Mammary epithelial cell (primary cell): ENCODE measurements at regions not wholly inside any gene's neighbourhood (a gene's known extent, or its start where the extent isn't known, plus 50 kb on each side); places are given as distances from the start of the nearest gene placed in this dataset.
"Not testable (repeated sequence)": the region's sequence is repeated elsewhere in the genome, so short reads cannot be mapped to it uniquely, and the experiment has no call there.

ENCODE experiments used
- CTCF ChIP-seq, 2 donors: IDR thresholded peaks in 1 of 2; conservative IDR thresholded peaks in 1 of 2; 2 replicates each; pipeline ENCODE4 v1.5.1; 2011 to 2012; ENCODE audit warnings: inconsistent platforms in 2 of 2, low read length in 2 of 2, mild to moderate bottlenecking in 2 of 2, control low read depth in 1 of 2, low read depth in 1 of 2; ENCODE audit not compliant: insufficient read depth in 1 of 2; ENCODE audit errors: extremely low read depth in 1 of 2
- EZH2 ChIP-seq: IDR thresholded peaks from 2 replicates; pipeline ENCODE4 v1.6.1; 2012; ENCODE audit warnings: low read length, inconsistent platforms, borderline replicate concordance

- TF ChIP-seq CTCF (conservative IDR thresholded peaks at IDR 0.05 in 1 of 2, IDR thresholded peaks at IDR 0.05 in 1 of 2; ENCODE audit: extremely low read depth in 1 of 2, insufficient read depth in 1 of 2, low read depth in 1 of 2, low read length in 2 of 2); EZH2: not testable (repeated sequence)
Measured at GRCh38 chr6:144369696-144370095, 84.6 kb downstream of the UTRN start.
